ENCODE measurements at regions not wholly inside any gene's neighbourhood (a gene's known extent, or its start where the extent isn't known, plus 50 kb on each side); places are given as distances from the start of the nearest gene placed in this dataset.

- no peaks in the 10 kb centered on the region for H3K4me1 Mint-ChIP-seq
- no peaks in the 10 kb centered on the region for H3K27me3 Mint-ChIP-seq (ENCODE audit: low read depth in 2 of 2)
- H3K4me1 ChIP-seq (ENCODE audit: control insufficient read depth, insufficient read depth, low read length), result no peaks in the 10 kb centered on the region
- H3K27ac ChIP-seq (ENCODE audit: low read length), result no peak overlapping the region
- peaks cover 17% of the 10 kb centered on the region for H3K9me3 ChIP-seq (ENCODE audit: control insufficient read depth, insufficient read depth, low read length)
- H3K27ac Mint-ChIP-seq, result no peak overlapping the region
- peaks cover 17 to 29% of the 10 kb centered on the region in 2 donors for H3K9me3 Mint-ChIP-seq
- H3K36me3 ChIP-seq (ENCODE audit: control insufficient read depth, insufficient read depth, low read length), result no peaks in the 10 kb centered on the region
- TF ChIP-seq CTCF (IDR thresholded peaks at IDR 0.05), result no peak
- ATAC-seq (no peak), DNase-seq (no peak)
- H3K36me3 Mint-ChIP-seq, result peaks cover 8% of the 10 kb centered on the region
- intact Hi-C loops (cut with micrococcal nuclease), result no loop called here
- no peak overlapping the region for H3K4me3 Mint-ChIP-seq
- WGBS (ENCODE audit: insufficient coverage), result 80% methylated on average over 7 of the region's 8 CpGs
- no peak overlapping the region for H3K4me3 ChIP-seq (ENCODE audit: low read length)
- no peaks in the 10 kb centered on the region for H3K27me3 ChIP-seq (ENCODE audit: control insufficient read depth, insufficient read depth, low read length)
These were observed 121.8 kb upstream of the PRR20A start for GRCh38 chr13:57018915-57019314.

- Histone ChIP-seq H3K4me3 (ENCODE audit: low read length) (no peak overlapping the region), H3K4me1 (ENCODE audit: control insufficient read depth, insufficient read depth, low read length) (no peaks in the 10 kb centered on the region), H3K27me3 (ENCODE audit: control insufficient read depth, insufficient read depth, low read length) (no peaks in the 10 kb centered on the region), H3K36me3 (ENCODE audit: control insufficient read depth, insufficient read depth, low read length) (no peaks in the 10 kb centered on the region), H3K9me3 (ENCODE audit: control insufficient read depth, insufficient read depth, low read length) (peaks cover 2% of the 10 kb centered on the region), H3K27ac (ENCODE audit: low read length) (no peak overlapping the region)
- no peak overlapping the region for H3K27ac Mint-ChIP-seq
- intact Hi-C loops (cut with micrococcal nuclease), result no loop called here
- ATAC-seq (no peak), DNase-seq (no peak)
- H3K4me1 Mint-ChIP-seq, result no peaks in the 10 kb centered on the region
- no peaks in the 10 kb centered on the region for H3K36me3 Mint-ChIP-seq
- H3K9me3 Mint-ChIP-seq, result peaks cover 7 to 23% of the 10 kb centered on the region in 2 donors
- H3K27me3 Mint-ChIP-seq (ENCODE audit: low read depth in 2 of 2), result no peaks in the 10 kb centered on the region
- H3K4me3 Mint-ChIP-seq, result no peak overlapping the region
- no peak for TF ChIP-seq CTCF (IDR thresholded peaks at IDR 0.05)
- 97% methylated on average over 6 of the region's 6 CpGs for WGBS (ENCODE audit: insufficient coverage)
These were observed 110.0 kb upstream of the PRR20A start for GRCh38 chr13:57030671-57031070.

- H3K36me3 ChIP-seq (ENCODE audit: control insufficient read depth, insufficient read depth, low read length), result no peaks in the 10 kb centered on the region
These were observed 104.4 kb upstream of the PRR20A start for GRCh38 chr13:57036290-57036689.

More at GRCh38 chr13:57036290-57036689, 104.4 kb upstream of the PRR20A start:
- no peaks in the 10 kb centered on the region for H3K27me3 Mint-ChIP-seq (ENCODE audit: low read depth in 2 of 2)
- H3K9me3 Mint-ChIP-seq, result peaks cover 3 to 10% of the 10 kb centered on the region in 2 donors
- no peaks in the 10 kb centered on the region for H3K36me3 Mint-ChIP-seq
- Histone ChIP-seq H3K4me3 (ENCODE audit: low read length) (no peak overlapping the region), H3K27ac (ENCODE audit: low read length) (no peak overlapping the region), H3K4me1 (ENCODE audit: control insufficient read depth, insufficient read depth, low read length) (no peaks in the 10 kb centered on the region), H3K27me3 (ENCODE audit: control insufficient read depth, insufficient read depth, low read length) (no peaks in the 10 kb centered on the region), H3K9me3 (ENCODE audit: control insufficient read depth, insufficient read depth, low read length) (no peaks in the 10 kb centered on the region)
- TF ChIP-seq CTCF (IDR thresholded peaks at IDR 0.05), result no peak
- WGBS (ENCODE audit: insufficient coverage), result 80% methylated on average over 3 of the region's 4 CpGs
- H3K27ac Mint-ChIP-seq, result no peak overlapping the region
- ATAC-seq, result no peak
- H3K4me1 Mint-ChIP-seq, result no peaks in the 10 kb centered on the region
- intact Hi-C loops (cut with micrococcal nuclease), result no loop called here
- DNase-seq, result no peak
- H3K4me3 Mint-ChIP-seq, result no peak overlapping the region
